Thyroid gland (tissue), 4 donors: ENCODE measurements at regions not wholly inside any gene's neighbourhood (a gene's known extent, or its start where the extent isn't known, plus 50 kb on each side); places are given as distances from the start of the nearest gene placed in this dataset.

Source experiments
- CTCF ChIP-seq, 6 experiments: fragments of 200-600 bp in 3 of 6; fragments of 450-650 bp in 3 of 6; sonication (generic) in 3 of 6; IDR thresholded peaks; one replicate each; pipeline ENCODE4 v1.5.1; 2016 to 2019; ENCODE audit warnings: antibody characterized with exemption in 6 of 6, mild to moderate bottlenecking in 2 of 6, inconsistent platforms in 1 of 6, moderate library complexity in 1 of 6
- POLR2A ChIP-seq, 2 donors: fragments of 450-650 bp; IDR thresholded peaks; one replicate each; pipeline ENCODE4 v1.6.1; 2017; ENCODE audit warnings: antibody characterized with exemption in 2 of 2, mild to moderate bottlenecking in 2 of 2, moderate library complexity in 1 of 2

DNA sequence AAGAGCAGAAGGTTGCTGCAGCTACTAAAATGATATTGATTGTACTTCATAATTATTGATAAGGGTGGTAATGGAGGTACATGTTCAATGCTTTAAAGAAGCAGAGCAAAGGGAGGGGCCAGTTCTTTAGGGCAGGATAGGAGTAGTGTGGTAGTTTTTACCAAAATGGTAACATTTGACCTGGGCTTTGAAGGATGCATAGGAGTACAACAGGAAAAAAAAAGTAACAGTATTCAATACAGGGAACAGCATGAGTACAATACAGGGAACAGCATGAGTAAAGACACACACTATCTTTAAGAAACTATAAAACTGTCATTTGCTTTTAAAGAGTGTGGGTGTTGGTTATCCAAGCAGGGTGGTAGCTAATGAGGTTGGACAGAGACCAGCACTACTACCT, 215.0 kb upstream of the CRY1 start:
- TF ChIP-seq CTCF (IDR thresholded peaks at IDR 0.05) (no peak), POLR2A (IDR thresholded peaks at IDR 0.05) (no peak)
